Chondrocyte (in vitro differentiated cells): ENCODE measurements at regions not wholly inside any gene's neighbourhood (a gene's known extent, or its start where the extent isn't known, plus 50 kb on each side); places are given as distances from the start of the nearest gene placed in this dataset.

Experiments used
- DNase-seq: peaks from one replicate; pipeline ENCODE4 v3.0.0; 2021; ENCODE audit warnings: mixed read lengths, low spot score
- H3K27ac Mint-ChIP-seq: one replicate; pipeline ENCODE4 v1.8.0; 2021; ENCODE audit warnings: mild to moderate bottlenecking, moderate library complexity, mixed read lengths; ENCODE audit not compliant: unreplicated experiment
- H3K27me3 Mint-ChIP-seq: 2 replicates; pipeline ENCODE4 v1.8.0; 2021; ENCODE audit warnings: low read depth, mixed read lengths
- H3K36me3 Mint-ChIP-seq: 2 replicates; pipeline ENCODE4 v1.8.0; 2021; ENCODE audit warnings: low read depth, mixed read lengths
- H3K4me1 Mint-ChIP-seq: 2 replicates; pipeline ENCODE4 v1.8.0; 2021; ENCODE audit warnings: low read depth, mild to moderate bottlenecking, mixed read lengths
- H3K4me3 Mint-ChIP-seq: one replicate; pipeline ENCODE4 v1.8.0; 2021; ENCODE audit warnings: mild to moderate bottlenecking, moderate library complexity, mixed read lengths; ENCODE audit not compliant: unreplicated experiment
- H3K9me3 Mint-ChIP-seq: 2 replicates; pipeline ENCODE4 v1.8.0; 2021; ENCODE audit warnings: low read depth, mixed read lengths
- TF ChIP-seq, protein P1 (sequence below): fragments of 200-600 bp; sonication (generic); IDR thresholded peaks from 2 replicates; pipeline ENCODE4 v1.5.0; 2021; ENCODE audit warnings: antibody characterized with exemption, mild to moderate bottlenecking, moderate library complexity

DNA sequence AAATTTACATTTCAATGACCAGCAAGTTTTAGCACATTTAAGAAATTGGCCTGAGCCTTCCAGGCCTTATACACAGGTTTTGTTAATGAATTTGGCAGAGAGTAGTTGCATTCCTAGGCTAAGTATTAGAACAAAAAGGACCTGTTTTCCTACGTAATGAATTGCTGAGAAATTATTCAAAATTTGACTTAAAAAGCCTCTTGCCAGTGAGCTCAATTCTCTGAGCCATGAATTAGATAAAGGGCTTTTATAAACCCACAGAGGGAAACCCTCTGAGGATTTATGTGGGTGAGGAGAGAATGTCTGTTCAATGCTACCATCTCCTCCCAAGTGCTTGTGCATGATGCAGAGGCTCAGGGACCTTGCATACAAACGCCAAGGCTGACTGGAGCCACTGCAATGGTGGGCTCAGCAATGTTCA, 94.5 kb upstream of the PELI2 start:
- DNase-seq = no peak
- no peaks in the 10 kb centered on the region for H3K4me1 Mint-ChIP-seq
- TF ChIP-seq, protein P1, sequence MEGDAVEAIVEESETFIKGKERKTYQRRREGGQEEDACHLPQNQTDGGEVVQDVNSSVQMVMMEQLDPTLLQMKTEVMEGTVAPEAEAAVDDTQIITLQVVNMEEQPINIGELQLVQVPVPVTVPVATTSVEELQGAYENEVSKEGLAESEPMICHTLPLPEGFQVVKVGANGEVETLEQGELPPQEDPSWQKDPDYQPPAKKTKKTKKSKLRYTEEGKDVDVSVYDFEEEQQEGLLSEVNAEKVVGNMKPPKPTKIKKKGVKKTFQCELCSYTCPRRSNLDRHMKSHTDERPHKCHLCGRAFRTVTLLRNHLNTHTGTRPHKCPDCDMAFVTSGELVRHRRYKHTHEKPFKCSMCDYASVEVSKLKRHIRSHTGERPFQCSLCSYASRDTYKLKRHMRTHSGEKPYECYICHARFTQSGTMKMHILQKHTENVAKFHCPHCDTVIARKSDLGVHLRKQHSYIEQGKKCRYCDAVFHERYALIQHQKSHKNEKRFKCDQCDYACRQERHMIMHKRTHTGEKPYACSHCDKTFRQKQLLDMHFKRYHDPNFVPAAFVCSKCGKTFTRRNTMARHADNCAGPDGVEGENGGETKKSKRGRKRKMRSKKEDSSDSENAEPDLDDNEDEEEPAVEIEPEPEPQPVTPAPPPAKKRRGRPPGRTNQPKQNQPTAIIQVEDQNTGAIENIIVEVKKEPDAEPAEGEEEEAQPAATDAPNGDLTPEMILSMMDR = no peak
- peaks cover 4% of the 10 kb centered on the region for H3K9me3 Mint-ChIP-seq
- no peak overlapping the region for H3K4me3 Mint-ChIP-seq
- peaks cover 1% of the 10 kb centered on the region for H3K36me3 Mint-ChIP-seq
- no peak overlapping the region for H3K27ac Mint-ChIP-seq
- H3K27me3 Mint-ChIP-seq = no peaks in the 10 kb centered on the region

DNA sequence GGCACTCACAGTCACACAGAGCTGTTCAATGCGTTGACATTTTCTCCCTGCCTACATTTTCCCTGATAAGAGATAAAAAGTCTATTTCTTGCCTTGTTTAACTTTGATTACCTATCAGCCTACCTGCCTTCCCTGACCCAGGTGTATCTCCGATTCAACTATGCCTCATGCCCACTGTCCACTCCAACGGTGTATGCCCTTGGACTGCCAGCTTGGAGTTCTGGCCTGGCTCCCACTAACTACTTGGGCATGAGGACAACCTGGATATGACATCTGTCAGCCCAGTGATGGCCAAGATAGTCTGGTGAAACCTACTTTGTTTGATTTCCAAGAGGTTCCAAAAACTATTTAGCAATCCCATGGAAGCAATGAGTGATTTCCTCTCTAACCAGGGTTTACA, 93.0 kb upstream of the PELI2 start:
- H3K4me3 Mint-ChIP-seq = no peak overlapping the region
- no peak overlapping the region for H3K27ac Mint-ChIP-seq
- no peaks in the 10 kb centered on the region for H3K36me3 Mint-ChIP-seq
- H3K27me3 Mint-ChIP-seq = peaks cover 3% of the 10 kb centered on the region
- TF ChIP-seq, protein P1 = no peak
- no peaks in the 10 kb centered on the region for H3K4me1 Mint-ChIP-seq
- DNase-seq = no peak
- no peaks in the 10 kb centered on the region for H3K9me3 Mint-ChIP-seq

DNA sequence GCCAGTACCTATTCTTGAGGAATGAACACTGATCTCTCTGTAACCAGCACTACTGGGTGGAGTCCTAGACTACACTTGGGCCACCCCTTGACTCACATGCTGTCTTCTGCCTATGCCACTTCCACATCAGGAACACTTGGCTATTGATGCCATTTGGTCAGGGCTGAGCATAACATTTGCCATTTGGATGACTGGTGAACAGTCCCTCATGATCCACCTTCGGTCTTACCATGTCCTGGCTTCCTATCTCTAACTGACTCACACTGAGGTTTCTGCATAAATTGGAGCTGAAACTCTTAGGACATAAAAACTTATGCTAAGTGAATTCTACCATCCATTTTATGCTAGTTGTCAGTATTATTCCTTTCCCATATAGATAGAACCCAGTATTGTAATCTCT, 91.7 kb upstream of the PELI2 start:
- Mint-ChIP-seq H3K4me1 (no peaks in the 10 kb centered on the region), H3K27me3 (peaks cover 3% of the 10 kb centered on the region), H3K27ac (no peak overlapping the region), H3K4me3 (no peak overlapping the region), H3K9me3 (no peaks in the 10 kb centered on the region), H3K36me3 (no peaks in the 10 kb centered on the region)
- TF ChIP-seq, protein P1 = no peak
- no peak for DNase-seq

DNA sequence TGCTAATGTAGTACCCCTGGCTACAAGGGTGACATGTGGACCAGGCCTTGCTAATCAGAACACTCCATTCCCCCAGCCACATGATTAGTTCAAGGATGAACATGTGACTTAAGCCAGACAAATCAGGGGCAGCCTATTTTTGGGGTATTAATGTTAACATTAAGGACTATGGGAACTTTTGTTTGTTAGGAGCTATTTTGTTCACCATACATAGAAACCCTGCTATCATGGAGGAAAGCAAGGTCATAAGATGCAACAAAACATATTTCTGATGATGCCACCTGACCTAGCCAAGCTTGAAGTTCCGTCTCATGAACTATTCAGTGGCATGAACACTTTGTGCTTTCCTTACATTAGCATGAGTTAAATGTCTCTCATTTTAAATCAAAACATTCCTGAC, 90.8 kb upstream of the PELI2 start:
- H3K27me3 Mint-ChIP-seq = peaks cover 3% of the 10 kb centered on the region
- no peaks in the 10 kb centered on the region for H3K9me3 Mint-ChIP-seq
- no peak overlapping the region for H3K27ac Mint-ChIP-seq
- H3K4me3 Mint-ChIP-seq = no peak overlapping the region
- no peaks in the 10 kb centered on the region for H3K4me1 Mint-ChIP-seq
- TF ChIP-seq, protein P1 = no peak
- H3K36me3 Mint-ChIP-seq = no peaks in the 10 kb centered on the region
- DNase-seq = no peak

DNA sequence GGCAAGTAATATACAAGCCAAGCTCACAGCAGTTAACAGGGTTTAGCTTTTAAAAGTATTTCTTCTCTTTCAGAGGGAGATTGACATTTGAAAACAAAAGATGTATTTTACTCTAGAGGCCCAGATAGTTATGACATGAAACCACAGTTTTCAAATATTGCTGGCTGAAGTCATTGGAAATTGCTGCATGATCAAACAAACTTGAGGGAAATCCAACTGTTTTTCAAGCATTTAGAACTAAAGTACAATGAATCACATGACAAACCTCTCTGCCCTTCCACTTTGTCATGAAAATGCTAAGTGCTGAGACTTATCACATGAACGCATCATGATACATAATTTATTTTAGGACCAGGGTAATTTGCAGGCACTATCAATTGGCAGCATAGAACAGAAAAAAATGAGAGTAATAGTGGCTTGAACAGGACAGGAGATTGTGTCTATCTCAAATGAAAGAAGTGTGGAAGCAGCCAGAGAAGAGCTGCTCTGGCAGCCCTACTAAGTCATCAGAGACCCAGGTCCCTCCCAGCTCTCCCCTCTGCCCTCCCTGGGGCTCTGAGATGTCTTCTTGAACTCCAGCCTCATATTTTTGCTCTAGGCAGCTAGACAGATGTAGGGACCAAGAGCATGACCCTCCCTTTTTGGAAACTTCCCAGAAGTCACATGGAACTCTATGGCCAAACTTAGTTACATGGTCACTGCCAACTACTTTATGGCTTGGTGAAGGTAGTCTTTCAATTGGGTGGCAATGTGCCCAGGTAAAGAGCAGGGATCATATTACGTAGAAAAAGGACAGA, 90.1 kb upstream of the PELI2 start:
- no peak for DNase-seq
- Mint-ChIP-seq H3K27me3 (peaks cover 6% of the 10 kb centered on the region), H3K4me3 (no peak overlapping the region), H3K9me3 (no peaks in the 10 kb centered on the region), H3K27ac (no peak overlapping the region), H3K4me1 (no peaks in the 10 kb centered on the region), H3K36me3 (no peaks in the 10 kb centered on the region)
- TF ChIP-seq, protein P1 = no peak
